ENCODE measurements at regions not wholly inside any gene's neighbourhood (a gene's known extent, or its start where the extent isn't known, plus 50 kb on each side); places are given as distances from the start of the nearest gene placed in this dataset.
A peak's percentile ranks its signal among the peaks of the same experiment; 100 is the strongest.

- DNase-seq (ENCODE audit: low read depth) (no peak), FAIRE-seq (no peak)
- no peak overlapping the region for H2AFZ ChIP-seq (ENCODE audit: low read depth, low read length)
- H3K36me3 ChIP-seq (ENCODE audit: insufficient read depth, low read length): no peaks in the 10 kb centered on the region
- H3K79me2 ChIP-seq (ENCODE audit: insufficient read depth, low read length): no peaks in the 10 kb centered on the region
- no peak for TF ChIP-seq CTCF (IDR thresholded peaks at IDR 0.05; ENCODE audit: insufficient read depth, low read depth, low read length)
- no peak for TF ChIP-seq EZH2 (IDR thresholded peaks at IDR 0.05; ENCODE audit: insufficient read depth, low read length)
- H3K9me3 ChIP-seq (ENCODE audit: insufficient read depth, low read depth, low read length): peaks cover 6% of the 10 kb centered on the region
- Mint-ChIP-seq H3K27ac (ENCODE audit: unreplicated experiment) (no peak overlapping the region), H3K27me3 (ENCODE audit: low read depth, unreplicated experiment) (no peaks in the 10 kb centered on the region), H3K4me1 (ENCODE audit: low read depth, unreplicated experiment) (no peaks in the 10 kb centered on the region), H3K9me3 (ENCODE audit: unreplicated experiment) (peaks cover 12% of the 10 kb centered on the region), H3K36me3 (ENCODE audit: low read depth, unreplicated experiment) (no peaks in the 10 kb centered on the region), H3K4me3 (ENCODE audit: unreplicated experiment) (no peak overlapping the region)
- H3K27ac ChIP-seq (ENCODE audit: low read depth, low read length): no peak overlapping the region
- no peaks in the 10 kb centered on the region for H3K4me1 ChIP-seq (ENCODE audit: insufficient read depth, low read length)
- no peak overlapping the region for H3K4me3 ChIP-seq (ENCODE audit: insufficient read depth, low read depth, low read length)
- H3K9ac ChIP-seq (ENCODE audit: low read length): no peak overlapping the region
- H3K27me3 ChIP-seq (ENCODE audit: insufficient read depth, low read length): no peaks in the 10 kb centered on the region
- no peak overlapping the region for H3K4me2 ChIP-seq (ENCODE audit: low read length)
- no peaks in the 10 kb centered on the region for H4K20me1 ChIP-seq (ENCODE audit: insufficient read depth, low read length)
Measured at GRCh38 chr12:87160848-87161601, 868.2 kb downstream of the C12orf50 start.

- Mint-ChIP-seq H3K9me3 (ENCODE audit: unreplicated experiment) (no peaks in the 10 kb centered on the region), H3K27ac (ENCODE audit: unreplicated experiment) (peak overlapping the region; percentile 75), H3K27me3 (ENCODE audit: low read depth, unreplicated experiment) (no peaks in the 10 kb centered on the region), H3K36me3 (ENCODE audit: low read depth, unreplicated experiment) (no peaks in the 10 kb centered on the region), H3K4me1 (ENCODE audit: low read depth, unreplicated experiment) (no peaks in the 10 kb centered on the region), H3K4me3 (ENCODE audit: unreplicated experiment) (no peak overlapping the region)
- Histone ChIP-seq H3K4me1 (ENCODE audit: insufficient read depth, low read length) (no peaks in the 10 kb centered on the region), H3K9ac (ENCODE audit: low read length) (no peak overlapping the region), H3K79me2 (ENCODE audit: insufficient read depth, low read length) (no peaks in the 10 kb centered on the region), H3K4me3 (ENCODE audit: insufficient read depth, low read depth, low read length) (no peak overlapping the region), H3K36me3 (ENCODE audit: insufficient read depth, low read length) (no peaks in the 10 kb centered on the region), H3K9me3 (ENCODE audit: insufficient read depth, low read depth, low read length) (no peaks in the 10 kb centered on the region), H2AFZ (ENCODE audit: low read depth, low read length) (no peak overlapping the region), H3K27me3 (ENCODE audit: insufficient read depth, low read length) (no peaks in the 10 kb centered on the region), H3K27ac (ENCODE audit: low read depth, low read length) (no peak overlapping the region), H3K4me2 (ENCODE audit: low read length) (peak overlapping the region; percentile 37), H4K20me1 (ENCODE audit: insufficient read depth, low read length) (no peaks in the 10 kb centered on the region)
- no peak for TF ChIP-seq CTCF (IDR thresholded peaks at IDR 0.05; ENCODE audit: insufficient read depth, low read depth, low read length)
- no peak for TF ChIP-seq EZH2 (IDR thresholded peaks at IDR 0.05; ENCODE audit: insufficient read depth, low read length)
- DNase-seq (ENCODE audit: low read depth) (peak; percentile 98), FAIRE-seq (peak; percentile 65)
Measured at GRCh38 chr12:87157791-87158190, 871.4 kb downstream of the C12orf50 start.

GRCh38 chr12:87155621-87156020, 873.6 kb downstream of the C12orf50 start:
- TF ChIP-seq EZH2 (IDR thresholded peaks at IDR 0.05; ENCODE audit: insufficient read depth, low read length) (no peak), CTCF (IDR thresholded peaks at IDR 0.05; ENCODE audit: insufficient read depth, low read depth, low read length) (no peak)
- no peak overlapping the region for H3K4me2 ChIP-seq (ENCODE audit: low read length)
- no peak overlapping the region for H3K4me3 Mint-ChIP-seq (ENCODE audit: unreplicated experiment)
- H4K20me1 ChIP-seq (ENCODE audit: insufficient read depth, low read length): no peaks in the 10 kb centered on the region
- H3K4me1 Mint-ChIP-seq (ENCODE audit: low read depth, unreplicated experiment): peaks cover 6% of the 10 kb centered on the region
- FAIRE-seq: no peak
- H3K9me3 ChIP-seq (ENCODE audit: insufficient read depth, low read depth, low read length): no peaks in the 10 kb centered on the region
- no peak overlapping the region for H2AFZ ChIP-seq (ENCODE audit: low read depth, low read length)
- H3K27me3 Mint-ChIP-seq (ENCODE audit: low read depth, unreplicated experiment): no peaks in the 10 kb centered on the region
- H3K4me1 ChIP-seq (ENCODE audit: insufficient read depth, low read length): no peaks in the 10 kb centered on the region
- DNase-seq (ENCODE audit: low read depth): peak; percentile 53
- peaks cover 3% of the 10 kb centered on the region for H3K9me3 Mint-ChIP-seq (ENCODE audit: unreplicated experiment)
- no peak overlapping the region for H3K9ac ChIP-seq (ENCODE audit: low read length)
- H3K79me2 ChIP-seq (ENCODE audit: insufficient read depth, low read length): no peaks in the 10 kb centered on the region
- no peaks in the 10 kb centered on the region for H3K36me3 ChIP-seq (ENCODE audit: insufficient read depth, low read length)
- no peaks in the 10 kb centered on the region for H3K27me3 ChIP-seq (ENCODE audit: insufficient read depth, low read length)
- no peak overlapping the region for H3K27ac ChIP-seq (ENCODE audit: low read depth, low read length)
- H3K36me3 Mint-ChIP-seq (ENCODE audit: low read depth, unreplicated experiment): peaks cover 4% of the 10 kb centered on the region
- peak overlapping the region; percentile 84 for H3K27ac Mint-ChIP-seq (ENCODE audit: unreplicated experiment)
- H3K4me3 ChIP-seq (ENCODE audit: insufficient read depth, low read depth, low read length): no peak overlapping the region

Measured in astrocyte (in vitro differentiated cells and primary cell).